NAMALWA (cell line): ENCODE measurements at regions not wholly inside any gene's neighbourhood (a gene's known extent, or its start where the extent isn't known, plus 50 kb on each side); places are given as distances from the start of the nearest gene placed in this dataset.
"Not testable (repeated sequence)": the region's sequence is repeated elsewhere in the genome, so short reads cannot be mapped to it uniquely, and the experiment has no call there.

Experiments
- DNase-seq: peaks from one replicate; pipeline ENCODE4 v3.0.0-alpha.2; 2015; ENCODE audit warnings: low spot score

- no peak for DNase-seq
Observed at GRCh38 chr12:84136862-84137367, 775.7 kb downstream of the SLC6A15 start.

- no peak for DNase-seq
Observed at GRCh38 chr12:84135586-84136279, 776.9 kb downstream of the SLC6A15 start.

- DNase-seq = no peak
Observed at GRCh38 chr12:84134797-84135366, 777.7 kb downstream of the SLC6A15 start.

DNA sequence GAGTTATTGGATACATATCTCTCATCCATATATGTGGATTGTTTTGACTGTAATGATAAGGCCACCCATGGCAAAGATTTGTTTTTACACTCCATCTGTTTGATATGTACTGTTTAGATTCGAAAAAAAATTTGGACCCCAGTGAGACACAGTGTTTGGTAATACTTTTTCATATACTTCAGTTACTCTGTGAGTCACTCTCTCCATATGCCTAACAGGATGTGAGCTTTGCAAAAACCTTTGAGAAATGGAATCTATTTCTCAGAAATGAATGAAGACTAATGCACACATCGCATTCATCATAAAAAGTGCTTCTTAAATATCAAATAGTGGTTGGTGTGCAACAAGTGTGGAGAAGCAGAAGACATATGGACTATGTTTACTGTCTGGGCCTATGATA is 781.5 kb downstream of the SLC6A15 start:
- DNase-seq = no peak

DNA sequence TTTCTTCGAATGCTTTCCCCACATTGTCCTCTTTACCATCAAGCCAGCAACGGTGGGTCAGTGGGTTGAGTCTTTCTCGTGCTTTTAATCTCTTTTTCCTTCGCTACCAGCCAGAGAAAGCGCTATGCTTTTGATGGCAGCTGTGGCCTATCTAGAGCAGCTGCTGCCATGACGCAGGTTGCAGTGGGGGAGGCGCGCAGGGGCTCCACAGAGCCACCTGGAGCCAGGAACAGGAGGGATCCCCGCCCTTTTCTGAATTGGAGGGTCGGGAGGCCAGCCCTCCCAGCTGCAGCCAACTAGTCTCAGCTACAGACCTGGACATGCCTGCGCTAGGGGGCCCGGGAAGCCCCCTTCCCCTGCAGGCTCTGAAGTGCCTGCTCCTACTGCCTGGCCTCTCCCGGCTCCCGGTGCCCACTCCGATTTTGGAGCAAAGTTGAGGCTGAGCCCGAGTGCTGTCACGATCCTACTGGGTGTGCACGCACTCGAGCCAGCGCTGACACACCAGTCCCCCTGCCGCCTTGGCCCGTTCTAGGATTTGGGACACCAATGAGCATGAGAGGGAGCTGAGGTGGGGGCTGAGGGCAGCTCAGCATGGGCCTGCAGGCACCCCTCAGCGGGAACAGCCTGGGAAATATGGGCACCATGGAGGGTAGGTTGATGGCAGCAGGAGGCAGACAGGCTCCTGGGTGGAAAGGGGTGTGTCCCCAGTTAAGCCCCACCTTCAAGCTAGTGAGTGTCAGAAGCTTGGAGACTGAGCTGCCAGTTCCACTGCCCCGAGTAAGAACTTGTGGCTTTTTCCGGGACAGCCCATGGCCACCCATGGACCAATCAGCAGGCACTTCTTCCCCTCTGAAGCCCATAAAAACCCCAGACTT is 784.2 kb downstream of the SLC6A15 start:
- no peak for DNase-seq

- DNase-seq = no peak
Observed at GRCh38 chr12:84124211-84124610, 788.4 kb downstream of the SLC6A15 start.

- no peak for DNase-seq
Observed at GRCh38 chr12:84117190-84117589, 795.4 kb downstream of the SLC6A15 start.

- DNase-seq = no peak
Observed at GRCh38 chr12:84113666-84114065, 798.9 kb downstream of the SLC6A15 start.

- DNase-seq = not testable (repeated sequence)
Observed at GRCh38 chr12:84103886-84104285, 808.7 kb downstream of the SLC6A15 start.

DNA sequence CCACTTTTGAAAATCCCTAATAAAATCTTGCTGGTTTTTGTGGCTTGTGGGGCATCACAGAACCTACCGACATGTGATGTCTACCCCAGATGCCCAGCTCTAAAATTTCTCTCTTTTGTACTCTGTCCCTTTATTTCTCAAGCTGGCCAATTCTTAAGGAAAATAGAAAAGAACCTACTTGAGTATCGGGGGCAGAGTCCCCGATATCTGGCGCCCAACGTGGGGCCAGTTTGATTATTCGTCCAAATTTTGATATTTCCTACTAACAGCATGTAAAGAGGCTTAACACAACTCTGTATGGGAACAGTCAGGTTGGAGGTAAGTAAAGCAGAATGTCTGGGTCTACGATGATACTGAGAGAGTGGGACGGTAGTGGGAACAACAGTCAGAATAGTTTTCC is 810.6 kb downstream of the SLC6A15 start:
- DNase-seq = not testable (repeated sequence)

DNA sequence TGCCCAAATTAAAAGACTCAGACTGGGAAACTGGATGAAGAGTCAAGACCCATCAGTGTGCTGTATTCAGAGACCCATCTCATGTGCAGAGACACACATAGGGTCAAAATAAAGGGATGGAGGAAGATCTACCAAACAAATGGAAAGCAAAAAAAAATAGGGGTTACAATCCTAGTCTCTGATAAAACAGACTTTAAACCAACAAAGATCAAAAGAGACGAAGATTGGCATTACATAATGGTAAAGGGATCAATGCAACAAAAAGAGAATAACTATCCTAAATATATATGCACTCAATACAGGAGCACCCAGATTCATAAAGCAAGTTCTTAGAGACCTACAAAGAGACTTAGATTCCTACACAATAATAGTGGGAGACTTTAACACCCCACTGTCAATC is 813.0 kb downstream of the SLC6A15 start:
- DNase-seq = not testable (repeated sequence)

DNA sequence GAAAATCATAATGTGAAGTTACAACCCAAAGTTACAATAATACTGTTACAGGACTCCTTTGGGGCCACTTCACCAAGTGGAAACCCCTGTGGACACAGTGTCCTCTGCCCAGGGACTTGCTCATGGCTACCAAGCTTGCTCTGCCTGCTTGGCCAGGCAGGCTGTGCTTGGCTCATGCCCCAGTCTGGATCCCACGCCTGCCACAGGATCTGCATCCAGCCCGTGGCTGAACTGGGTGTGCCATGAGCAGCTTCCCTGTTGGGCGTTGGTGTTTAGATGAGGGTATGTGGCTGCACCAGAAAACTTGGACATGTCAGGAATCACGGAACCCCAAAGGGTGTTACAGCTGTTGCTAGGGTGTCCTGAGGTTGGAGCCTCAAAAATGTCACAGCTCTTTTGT is 820.9 kb downstream of the SLC6A15 start:
- no peak for DNase-seq

DNA sequence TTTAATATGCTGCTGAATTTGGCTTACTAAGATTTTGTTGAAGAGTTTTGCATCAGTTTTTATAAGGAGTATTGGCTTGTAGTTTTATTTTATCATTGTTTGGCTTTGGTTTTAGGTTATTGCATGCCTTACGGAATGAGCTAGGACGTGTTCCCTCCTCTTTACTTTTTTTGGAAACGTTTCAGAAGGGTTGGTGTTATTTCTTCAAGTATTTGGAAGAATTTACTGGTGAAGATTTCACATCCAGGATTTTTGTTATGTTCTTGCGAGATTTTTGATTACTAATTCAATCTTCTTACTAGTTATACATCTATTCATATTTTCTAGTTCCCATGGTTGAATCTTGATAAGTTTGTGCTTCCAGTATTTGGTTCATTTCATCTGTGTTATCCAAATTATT is 823.2 kb downstream of the SLC6A15 start:
- DNase-seq = no peak

DNA sequence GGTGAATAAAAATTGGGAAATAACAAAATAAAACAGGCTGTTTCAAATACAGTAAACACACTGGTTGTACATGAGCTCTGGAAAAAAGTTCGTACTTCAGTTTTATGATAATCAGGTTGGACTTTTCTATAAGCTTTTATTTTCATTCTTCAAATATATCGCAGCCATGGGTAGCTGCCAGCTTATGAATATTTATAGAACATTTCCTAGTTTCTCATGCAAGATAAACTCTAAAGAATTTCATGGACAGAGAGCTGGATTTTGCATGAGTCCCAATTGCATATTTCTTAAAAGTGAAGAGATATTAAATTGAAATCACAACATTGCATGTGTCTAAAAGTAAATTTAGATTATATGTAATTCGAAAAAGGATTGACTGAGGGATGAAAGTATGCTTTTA is 827.6 kb downstream of the SLC6A15 start:
- no peak for DNase-seq

GRCh38 chr12:84079626-84080025 is 833.0 kb downstream of the SLC6A15 start:
- DNase-seq = no peak

DNA sequence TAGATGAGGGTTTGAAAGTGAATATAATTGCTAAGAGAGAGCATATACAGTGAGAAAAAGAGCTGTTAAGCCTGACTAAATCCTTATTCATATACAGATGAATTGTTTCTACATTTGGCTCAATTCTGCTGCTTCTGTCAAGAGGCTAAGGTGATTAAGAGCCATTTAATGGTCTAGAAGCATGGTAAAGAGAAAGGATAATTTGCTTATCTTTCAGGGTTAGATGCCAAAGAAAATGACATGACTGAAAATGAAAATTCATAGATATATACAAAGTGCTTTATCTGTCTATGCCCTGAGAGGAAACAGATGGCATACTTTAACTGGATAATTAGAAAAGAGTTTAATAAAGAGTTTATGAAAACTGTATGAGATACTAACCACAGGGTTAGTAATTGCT is 834.9 kb downstream of the SLC6A15 start:
- no peak for DNase-seq

DNA sequence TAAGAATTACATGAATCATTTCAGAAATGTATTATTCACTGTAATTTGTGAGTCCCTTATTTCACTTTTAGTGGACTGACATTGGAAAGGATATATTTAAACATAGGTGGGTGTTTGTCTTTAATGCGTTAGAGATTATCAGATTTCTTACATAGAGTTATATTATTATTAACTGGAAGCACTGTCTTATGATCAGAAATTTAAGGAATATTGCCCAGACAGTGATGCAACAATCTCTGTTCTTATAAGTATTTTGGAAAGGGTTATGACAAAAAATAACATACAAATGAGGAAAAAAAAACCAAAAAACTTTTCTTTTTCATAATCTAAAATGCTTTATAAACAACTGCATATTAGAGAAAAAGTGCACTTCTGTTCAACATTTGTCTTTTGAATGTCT is 836.6 kb downstream of the SLC6A15 start:
- no peak for DNase-seq

GRCh38 chr12:84073401-84073800 is 839.2 kb downstream of the SLC6A15 start:
- DNase-seq = no peak

- DNase-seq = no peak
Observed at GRCh38 chr12:84072961-84073360, 839.6 kb downstream of the SLC6A15 start.

GRCh38 chr12:84070292-84070691 is 842.3 kb downstream of the SLC6A15 start:
- no peak for DNase-seq

- no peak for DNase-seq
Observed at GRCh38 chr12:84069699-84070098, 842.9 kb downstream of the SLC6A15 start.

GRCh38 chr12:84069198-84069597 is 843.4 kb downstream of the SLC6A15 start:
- DNase-seq = no peak

- DNase-seq = no peak
Observed at GRCh38 chr12:84058136-84058535, 854.5 kb downstream of the SLC6A15 start.
